ENCODE measurements at regions not wholly inside any gene's neighbourhood (a gene's known extent, or its start where the extent isn't known, plus 50 kb on each side); places are given as distances from the start of the nearest gene placed in this dataset.

DNA sequence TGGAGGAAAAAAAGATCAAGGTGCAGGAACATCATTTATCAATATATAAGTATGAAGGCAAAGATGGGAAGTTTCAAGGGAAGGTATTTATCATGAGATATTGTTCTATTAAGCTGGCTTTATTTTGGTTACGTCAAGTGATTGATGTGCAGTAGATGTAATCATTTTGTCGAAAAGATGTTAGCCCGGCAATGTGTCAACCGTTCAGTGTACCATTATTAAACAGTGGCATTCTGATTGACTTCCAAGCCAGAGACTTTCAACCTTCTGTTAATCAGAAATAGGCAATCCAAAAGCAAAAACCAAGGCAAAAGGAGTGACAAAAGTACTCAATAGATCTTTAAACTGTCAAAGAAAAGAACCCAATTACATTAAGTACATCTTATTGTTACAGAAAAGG lies 1340.3 kb upstream of the GOT2 start:
- H3K36me3 ChIP-seq (ENCODE audit: control insufficient read depth, insufficient read depth, low read length) = no peaks in the 10 kb centered on the region
- H3K4me3 ChIP-seq (ENCODE audit: low read length) = no peak overlapping the region
- no peak for DNase-seq (ENCODE audit: low read depth, low spot score)
- H3K27me3 ChIP-seq (ENCODE audit: control insufficient read depth, insufficient read depth, low read length) = no peaks in the 10 kb centered on the region
- WGBS (ENCODE audit: insufficient coverage, insufficient read length) = no CpG with 5 or more reads among the region's 4 CpGs
- no peaks in the 10 kb centered on the region for H3K9me3 ChIP-seq (ENCODE audit: control insufficient read depth, insufficient read depth, low read length)
- no peak overlapping the region for H3K27ac ChIP-seq (ENCODE audit: low read length)
- H3K4me1 ChIP-seq (ENCODE audit: control insufficient read depth, insufficient read depth, low read length) = no peaks in the 10 kb centered on the region; the same call in 1 of the 2 replicates

DNA sequence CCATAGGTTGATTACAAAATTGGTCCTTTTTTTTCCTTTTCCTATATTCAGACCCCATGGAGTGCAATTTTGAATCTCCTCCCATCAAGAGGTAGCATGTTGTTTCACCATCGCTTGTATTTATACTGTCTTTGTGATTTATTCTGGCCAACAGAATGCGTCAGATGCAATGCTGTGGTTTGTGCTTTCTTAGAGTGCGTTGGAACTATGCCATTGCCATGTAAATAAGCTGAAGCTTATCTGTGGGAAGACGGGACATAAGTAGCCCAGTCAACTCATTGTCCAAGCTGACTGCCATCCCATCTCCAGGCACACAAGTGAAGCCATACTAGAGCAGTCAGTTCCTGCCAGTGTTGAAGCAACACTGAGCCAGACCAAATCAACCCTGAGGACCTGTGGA lies 1339.3 kb upstream of the GOT2 start:
- H3K27me3 ChIP-seq (ENCODE audit: control insufficient read depth, insufficient read depth, low read length) = no peaks in the 10 kb centered on the region
- no peaks in the 10 kb centered on the region for H3K9me3 ChIP-seq (ENCODE audit: control insufficient read depth, insufficient read depth, low read length)
- no peaks in the 10 kb centered on the region for H3K36me3 ChIP-seq (ENCODE audit: control insufficient read depth, insufficient read depth, low read length)
- no peak for DNase-seq (ENCODE audit: low read depth, low spot score)
- H3K27ac ChIP-seq (ENCODE audit: low read length) = no peak overlapping the region
- H3K4me1 ChIP-seq (ENCODE audit: control insufficient read depth, insufficient read depth, low read length) = no peaks in the 10 kb centered on the region; the same call in 1 of the 2 replicates
- no CpG with 5 or more reads among the region's 4 CpGs for WGBS (ENCODE audit: insufficient coverage, insufficient read length)
- no peak overlapping the region for H3K4me3 ChIP-seq (ENCODE audit: low read length)

DNA sequence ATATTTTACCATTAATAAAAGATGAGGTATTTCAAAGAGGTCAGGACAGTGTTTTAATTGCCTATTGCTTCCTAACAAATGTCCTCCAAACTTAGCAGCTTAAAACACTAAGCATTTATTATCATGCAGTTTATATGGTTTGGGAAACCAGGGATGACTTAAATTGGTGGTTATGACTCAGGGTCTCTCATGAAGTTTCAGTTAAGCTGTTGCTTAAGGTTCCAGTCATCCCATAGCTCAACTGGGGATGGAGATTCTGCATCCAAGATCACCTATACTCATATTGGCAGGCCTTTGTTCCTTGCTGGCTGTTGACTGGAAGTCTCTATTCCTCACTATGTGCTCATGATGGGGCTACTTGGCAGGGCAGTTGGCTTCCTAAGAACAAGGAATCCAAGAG lies 1329.9 kb upstream of the GOT2 start:
- Histone ChIP-seq H3K4me3 (ENCODE audit: low read length) (no peak overlapping the region), H3K27me3 (ENCODE audit: control insufficient read depth, insufficient read depth, low read length) (no peaks in the 10 kb centered on the region), H3K36me3 (ENCODE audit: control insufficient read depth, insufficient read depth, low read length) (no peaks in the 10 kb centered on the region), H3K4me1 (ENCODE audit: control insufficient read depth, insufficient read depth, low read length) (no peaks in the 10 kb centered on the region), H3K27ac (ENCODE audit: low read length) (no peak overlapping the region), H3K9me3 (ENCODE audit: control insufficient read depth, insufficient read depth, low read length) (no peaks in the 10 kb centered on the region)
- no peak for DNase-seq (ENCODE audit: low read depth, low spot score)

DNA sequence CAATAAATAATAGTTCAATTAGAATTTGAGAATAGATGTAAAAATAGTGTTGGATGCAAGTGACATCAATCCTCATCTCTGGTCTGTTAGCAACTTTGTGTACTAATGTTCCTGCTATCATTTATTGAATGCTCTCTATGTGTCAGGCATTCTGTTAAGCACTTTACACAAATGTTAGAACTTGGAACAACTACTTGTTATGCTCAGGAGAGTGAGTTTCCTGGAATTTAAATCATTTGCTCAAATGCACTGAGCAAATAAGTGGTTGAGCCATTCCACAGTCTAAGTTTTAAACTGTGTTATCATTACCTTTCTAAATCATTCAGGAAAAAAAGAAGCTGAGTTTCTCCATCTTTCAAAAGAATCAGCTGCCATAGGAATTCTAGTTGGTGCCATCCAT lies 1327.3 kb upstream of the GOT2 start:
- Histone ChIP-seq H3K9me3 (ENCODE audit: control insufficient read depth, insufficient read depth, low read length) (no peaks in the 10 kb centered on the region), H3K27ac (ENCODE audit: low read length) (no peak overlapping the region), H3K4me3 (ENCODE audit: low read length) (no peak overlapping the region), H3K27me3 (ENCODE audit: control insufficient read depth, insufficient read depth, low read length) (no peaks in the 10 kb centered on the region), H3K36me3 (ENCODE audit: control insufficient read depth, insufficient read depth, low read length) (no peaks in the 10 kb centered on the region), H3K4me1 (ENCODE audit: control insufficient read depth, insufficient read depth, low read length) (no peaks in the 10 kb centered on the region)
- no peak for DNase-seq (ENCODE audit: low read depth, low spot score)

DNA sequence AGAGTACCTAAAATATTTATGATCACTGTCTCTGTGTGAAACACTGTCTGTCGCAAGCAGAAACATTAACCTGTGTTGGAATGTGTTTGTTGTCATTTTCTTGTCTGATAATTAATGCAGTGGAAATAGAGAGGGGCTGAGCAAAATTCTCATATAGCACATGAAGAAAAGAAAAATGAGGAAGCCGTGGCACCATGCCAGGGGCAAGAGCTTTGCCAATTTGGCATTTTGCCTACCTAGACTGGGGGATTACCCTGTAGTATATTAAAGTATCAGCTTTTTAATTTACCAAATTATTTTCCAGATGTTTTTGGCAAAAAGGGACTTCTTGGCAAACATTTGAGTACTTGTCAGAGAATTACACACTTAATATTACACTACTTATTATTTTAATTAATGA lies 1326.6 kb upstream of the GOT2 start:
- H3K27ac ChIP-seq (ENCODE audit: low read length) = no peak overlapping the region
- no peaks in the 10 kb centered on the region for H3K27me3 ChIP-seq (ENCODE audit: control insufficient read depth, insufficient read depth, low read length)

DNA sequence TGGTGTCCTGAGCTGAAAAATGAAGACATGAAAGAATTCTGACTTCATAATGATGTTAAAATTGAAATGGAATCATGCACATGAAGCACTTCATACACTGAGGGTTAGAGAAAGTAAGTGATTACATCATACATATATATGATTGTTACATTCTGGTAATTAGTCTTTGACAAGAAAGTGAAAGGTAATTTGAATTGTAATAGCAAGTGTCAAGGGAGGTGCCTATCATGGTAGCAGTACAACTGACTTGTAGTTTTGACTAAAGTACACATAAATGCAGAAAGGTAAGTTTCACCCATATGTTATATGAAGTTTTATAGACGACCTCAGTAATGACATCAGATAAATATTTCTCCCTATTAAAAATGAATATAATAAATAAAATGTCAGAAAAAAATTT lies 1325.0 kb upstream of the GOT2 start:
- Histone ChIP-seq H3K9me3 (ENCODE audit: control insufficient read depth, insufficient read depth, low read length) (no peaks in the 10 kb centered on the region), H3K27ac (ENCODE audit: low read length) (no peak overlapping the region), H3K27me3 (ENCODE audit: control insufficient read depth, insufficient read depth, low read length) (no peaks in the 10 kb centered on the region), H3K4me1 (ENCODE audit: control insufficient read depth, insufficient read depth, low read length) (no peaks in the 10 kb centered on the region), H3K4me3 (ENCODE audit: low read length) (no peak overlapping the region), H3K36me3 (ENCODE audit: control insufficient read depth, insufficient read depth, low read length) (no peaks in the 10 kb centered on the region)
- no peak for DNase-seq (ENCODE audit: low read depth, low spot score)
- no CpG with 5 or more reads among the region's 1 CpG for WGBS (ENCODE audit: insufficient coverage, insufficient read length)

More for the DNA sequence above, 1326.6 kb upstream of the GOT2 start:
- no peak for DNase-seq (ENCODE audit: low read depth, low spot score)
- no peaks in the 10 kb centered on the region for H3K4me1 ChIP-seq (ENCODE audit: control insufficient read depth, insufficient read depth, low read length)
- no peaks in the 10 kb centered on the region for H3K36me3 ChIP-seq (ENCODE audit: control insufficient read depth, insufficient read depth, low read length)
- H3K4me3 ChIP-seq (ENCODE audit: low read length) = no peak overlapping the region
- H3K9me3 ChIP-seq (ENCODE audit: control insufficient read depth, insufficient read depth, low read length) = no peaks in the 10 kb centered on the region
- no CpG with 5 or more reads among the region's 2 CpGs for WGBS (ENCODE audit: insufficient coverage, insufficient read length)

DNA sequence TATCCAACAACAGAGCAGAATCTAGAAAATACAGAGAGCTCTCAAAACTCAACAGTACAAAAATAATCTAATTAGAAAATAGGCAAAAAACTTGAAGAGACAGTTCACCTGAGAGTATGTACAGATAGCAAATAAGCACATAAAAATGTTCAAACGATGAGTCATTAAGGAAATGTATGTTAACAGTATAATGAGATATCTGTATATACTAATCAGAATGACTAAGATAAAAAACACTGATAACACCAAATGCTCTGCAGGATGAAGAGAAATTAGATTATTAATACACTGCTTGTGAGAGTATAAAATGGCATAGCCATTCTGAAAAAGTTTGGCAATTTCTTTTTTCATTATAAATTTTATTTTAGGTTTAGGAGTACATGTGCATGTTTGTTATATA lies 1307.6 kb upstream of the GOT2 start:
- Histone ChIP-seq H3K27ac (ENCODE audit: low read length) (no peak overlapping the region), H3K9me3 (ENCODE audit: control insufficient read depth, insufficient read depth, low read length) (no peaks in the 10 kb centered on the region), H3K27me3 (ENCODE audit: control insufficient read depth, insufficient read depth, low read length) (no peaks in the 10 kb centered on the region), H3K36me3 (ENCODE audit: control insufficient read depth, insufficient read depth, low read length) (no peaks in the 10 kb centered on the region), H3K4me3 (ENCODE audit: low read length) (no peak overlapping the region), H3K4me1 (ENCODE audit: control insufficient read depth, insufficient read depth, low read length) (no peaks in the 10 kb centered on the region)
- WGBS (ENCODE audit: insufficient coverage, insufficient read length) = no CpG with 5 or more reads among the region's 1 CpG
- no peak for DNase-seq (ENCODE audit: low read depth, low spot score)

DNA sequence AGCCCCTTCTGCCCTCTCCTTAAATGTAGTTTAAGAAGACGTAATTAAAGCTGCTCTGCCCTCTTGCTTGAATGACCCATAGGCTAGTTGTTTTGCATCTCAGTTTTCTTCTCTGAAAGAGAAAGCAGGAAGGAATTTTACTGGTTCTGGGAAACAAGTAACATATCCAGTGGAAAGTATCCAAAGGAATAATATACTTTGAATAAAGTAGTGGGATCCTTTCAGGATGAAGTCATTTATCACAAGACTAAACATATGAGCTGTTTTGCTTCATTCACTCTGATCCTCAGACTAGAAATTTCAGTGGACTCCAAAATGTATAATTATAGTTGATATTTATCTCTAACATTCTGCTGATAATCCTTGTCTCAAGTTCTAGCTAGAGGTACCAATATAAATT lies 1297.6 kb upstream of the GOT2 start:
- WGBS (ENCODE audit: insufficient coverage, insufficient read length) = no CpG with 5 or more reads among the region's 1 CpG
- Histone ChIP-seq H3K27ac (ENCODE audit: low read length) (no peak overlapping the region), H3K4me1 (ENCODE audit: control insufficient read depth, insufficient read depth, low read length) (no peaks in the 10 kb centered on the region), H3K4me3 (ENCODE audit: low read length) (no peak overlapping the region), H3K9me3 (ENCODE audit: control insufficient read depth, insufficient read depth, low read length) (no peaks in the 10 kb centered on the region), H3K36me3 (ENCODE audit: control insufficient read depth, insufficient read depth, low read length) (no peaks in the 10 kb centered on the region), H3K27me3 (ENCODE audit: control insufficient read depth, insufficient read depth, low read length) (no peaks in the 10 kb centered on the region)
- DNase-seq (ENCODE audit: low read depth, low spot score) = no peak

DNA sequence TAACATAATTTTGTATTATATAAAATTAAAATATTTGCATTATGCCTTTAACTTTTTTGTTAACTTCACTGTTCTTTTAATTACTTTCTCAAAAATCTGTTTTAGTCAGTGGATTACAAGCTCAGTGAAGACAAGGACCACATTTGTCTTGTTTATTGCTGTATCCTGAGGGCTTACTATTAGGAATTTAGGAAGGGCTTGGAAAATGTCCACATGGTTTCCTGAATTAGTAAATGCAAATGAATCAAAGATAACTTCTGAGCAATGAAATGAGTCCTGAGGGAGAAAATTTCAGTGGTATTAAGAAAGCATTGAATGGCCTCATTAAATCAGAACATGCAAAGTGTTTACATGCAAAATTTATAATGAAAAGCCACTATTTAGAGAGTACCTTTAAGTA lies 1293.2 kb upstream of the GOT2 start:
- H3K9me3 ChIP-seq (ENCODE audit: control insufficient read depth, insufficient read depth, low read length) = no peaks in the 10 kb centered on the region
- H3K4me3 ChIP-seq (ENCODE audit: low read length) = no peak overlapping the region
- H3K4me1 ChIP-seq (ENCODE audit: control insufficient read depth, insufficient read depth, low read length) = no peaks in the 10 kb centered on the region
- DNase-seq (ENCODE audit: low read depth, low spot score) = no peak
- no peaks in the 10 kb centered on the region for H3K27me3 ChIP-seq (ENCODE audit: control insufficient read depth, insufficient read depth, low read length)
- H3K36me3 ChIP-seq (ENCODE audit: control insufficient read depth, insufficient read depth, low read length) = no peaks in the 10 kb centered on the region
- no peak overlapping the region for H3K27ac ChIP-seq (ENCODE audit: low read length)

DNA sequence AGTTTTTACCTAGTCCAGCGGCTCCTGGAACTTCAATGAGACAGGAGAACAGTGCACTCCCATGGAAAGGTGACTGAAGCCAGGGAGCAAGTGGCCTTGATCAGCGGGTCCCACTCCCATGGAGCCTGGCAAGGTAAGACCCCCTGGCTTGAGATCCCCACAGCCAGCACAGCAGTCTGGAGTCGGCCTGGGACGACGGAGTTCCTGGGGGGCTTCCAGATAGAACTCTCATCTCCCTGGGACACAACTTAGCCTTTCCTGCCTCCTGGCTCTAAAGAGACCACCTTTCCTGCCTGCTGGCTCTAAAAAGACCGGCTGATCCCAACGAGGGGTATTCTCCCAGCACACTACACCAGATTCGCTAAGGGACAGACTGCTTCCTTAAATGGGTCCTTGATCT lies 1279.0 kb upstream of the GOT2 start:
- H3K27me3 ChIP-seq (ENCODE audit: control insufficient read depth, insufficient read depth, low read length) = no peaks in the 10 kb centered on the region
- no peaks in the 10 kb centered on the region for H3K36me3 ChIP-seq (ENCODE audit: control insufficient read depth, insufficient read depth, low read length)
- H3K4me3 ChIP-seq (ENCODE audit: low read length) = no peak overlapping the region
- WGBS (ENCODE audit: insufficient coverage, insufficient read length) = no CpG with 5 or more reads among the region's 8 CpGs
- no peaks in the 10 kb centered on the region for H3K9me3 ChIP-seq (ENCODE audit: control insufficient read depth, insufficient read depth, low read length)
- H3K4me1 ChIP-seq (ENCODE audit: control insufficient read depth, insufficient read depth, low read length) = no peaks in the 10 kb centered on the region
- no peak overlapping the region for H3K27ac ChIP-seq (ENCODE audit: low read length)
- DNase-seq (ENCODE audit: low read depth, low spot score) = no peak

DNA sequence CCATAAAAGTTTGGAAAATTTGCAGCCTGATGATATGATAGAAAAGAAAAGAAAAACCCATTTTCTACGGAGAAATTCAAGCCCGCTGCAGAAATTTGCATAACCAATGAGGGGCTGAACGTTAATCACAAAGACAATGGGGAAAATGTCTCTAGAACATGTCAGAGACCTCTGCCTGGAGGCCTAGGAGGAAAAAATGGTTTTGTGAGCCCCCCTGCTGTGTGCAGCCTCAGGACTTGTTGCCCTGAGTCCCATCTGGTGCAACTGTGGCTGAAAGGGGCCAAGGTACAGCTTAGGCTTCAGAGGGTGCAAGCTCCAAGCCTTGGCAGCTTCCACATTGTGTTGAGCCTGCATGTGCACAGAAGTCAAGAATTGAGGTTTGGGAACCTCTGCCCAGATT lies 1267.4 kb upstream of the GOT2 start:
- Histone ChIP-seq H3K4me3 (ENCODE audit: low read length) (no peak overlapping the region), H3K27me3 (ENCODE audit: control insufficient read depth, insufficient read depth, low read length) (no peaks in the 10 kb centered on the region), H3K9me3 (ENCODE audit: control insufficient read depth, insufficient read depth, low read length) (peaks cover 2% of the 10 kb centered on the region), H3K36me3 (ENCODE audit: control insufficient read depth, insufficient read depth, low read length) (peaks cover 2% of the 10 kb centered on the region; the same call in 1 of the 2 replicates), H3K4me1 (ENCODE audit: control insufficient read depth, insufficient read depth, low read length) (no peaks in the 10 kb centered on the region), H3K27ac (ENCODE audit: low read length) (no peak overlapping the region)
- no peak for DNase-seq (ENCODE audit: low read depth, low spot score)
- WGBS (ENCODE audit: insufficient coverage, insufficient read length) = no CpG with 5 or more reads among the region's 3 CpGs
